GM23338 (cell line): ENCODE measurements at regions not wholly inside any gene's neighbourhood (a gene's known extent, or its start where the extent isn't known, plus 50 kb on each side); places are given as distances from the start of the nearest gene placed in this dataset.

ENCODE experiments used
- ATAC-seq: fragments of 200-7000 bp; cut with Tn5 transposase; 3 replicates; pipeline ENCODE4 v1.9.1; 2020
- DNase-seq: peaks from one replicate; pipeline ENCODE4 v3.0.0-alpha.2; 2015; ENCODE audit warnings: low spot score
- H2AFZ ChIP-seq: fragments of 200-600 bp; sonication (generic); 2 replicates; pipeline ENCODE4 v1.8.0; 2016; ENCODE audit warnings: antibody characterized with exemption, mild to moderate bottlenecking, moderate library complexity
- H3F3A ChIP-seq: fragments of 200-600 bp; sonication (generic); replicated peaks from 2 replicates; pipeline ENCODE4 v1.8.0; 2017; ENCODE audit warnings: antibody characterized with exemption, mixed run types, low read depth
- H3K27ac ChIP-seq: fragments of 200-600 bp; sonication (generic); 2 replicates; pipeline ENCODE4 v1.6.1; 2016; ENCODE audit warnings: low read depth
- H3K27me3 ChIP-seq: fragments of 200-600 bp; sonication (generic); 2 replicates; pipeline ENCODE4 v1.8.0; 2016; ENCODE audit warnings: mild to moderate bottlenecking, mixed run types, moderate library complexity; ENCODE audit not compliant: insufficient read depth
- H3K36me3 ChIP-seq: fragments of 200-600 bp; sonication (generic); 2 replicates; pipeline ENCODE4 v1.8.0; 2016; ENCODE audit warnings: mild to moderate bottlenecking; ENCODE audit not compliant: insufficient read depth
- H3K4me1 ChIP-seq: fragments of 200-600 bp; sonication (generic); 2 replicates; pipeline ENCODE4 v1.8.0; 2016; ENCODE audit warnings: mild to moderate bottlenecking, moderate library complexity; ENCODE audit not compliant: insufficient read depth
- H3K4me2 ChIP-seq: fragments of 200-600 bp; sonication (generic); 2 replicates; pipeline ENCODE4 v1.7.1; 2017; ENCODE audit warnings: mixed run types
- H3K4me3 ChIP-seq: fragments of 200-600 bp; sonication (generic); 2 replicates; pipeline ENCODE4 v1.6.1; 2016; ENCODE audit warnings: mixed run types
- H3K79me2 ChIP-seq: fragments of 200-600 bp; sonication (generic); replicated peaks from 2 replicates; pipeline ENCODE4 v1.8.0; 2017; ENCODE audit warnings: mild to moderate bottlenecking; ENCODE audit not compliant: insufficient read depth
- H3K9me2 ChIP-seq: fragments of 200-600 bp; sonication (generic); 2 replicates; pipeline ENCODE4 v1.8.0; 2017; ENCODE audit not compliant: insufficient read depth
- H4K20me1 ChIP-seq: fragments of 200-600 bp; sonication (generic); replicated peaks from 2 replicates; pipeline ENCODE4 v1.8.0; 2017; ENCODE audit warnings: mild to moderate bottlenecking; ENCODE audit not compliant: insufficient read depth
- H3K27ac Mint-ChIP-seq: 2 replicates; pipeline ENCODE4 v1.8.0; 2020; ENCODE audit warnings: inconsistent platforms, mild to moderate bottlenecking, moderate library complexity, mixed read lengths
- H3K27me3 Mint-ChIP-seq: 3 replicates; pipeline ENCODE4 v1.8.0; 2022; ENCODE audit warnings: low read depth, mild to moderate bottlenecking, moderate library complexity, mixed read lengths, inconsistent platforms; ENCODE audit not compliant: insufficient read depth, poor library complexity
- H3K36me3 Mint-ChIP-seq: 3 replicates; pipeline ENCODE4 v1.8.0; 2021; ENCODE audit warnings: low read depth, mild to moderate bottlenecking, inconsistent platforms, moderate library complexity, mixed read lengths
- H3K4me1 Mint-ChIP-seq: 3 replicates; pipeline ENCODE4 v1.8.0; 2020; ENCODE audit warnings: mild to moderate bottlenecking, inconsistent platforms, mixed read lengths
- H3K4me3 Mint-ChIP-seq: 3 replicates; pipeline ENCODE4 v1.8.0; 2021; ENCODE audit warnings: moderate library complexity, mild to moderate bottlenecking, inconsistent platforms, mixed read lengths
- H3K9me3 Mint-ChIP-seq: 3 replicates; pipeline ENCODE4 v1.8.0; 2020; ENCODE audit warnings: moderate library complexity, mild to moderate bottlenecking, inconsistent platforms, mixed read lengths
- CREB1 ChIP-seq: fragments of 250-450 bp; sonication (Bioruptor Pico); IDR thresholded peaks from 2 replicates; pipeline ENCODE4 v1.5.0; 2020; ENCODE audit warnings: low read depth, mild to moderate bottlenecking, moderate library complexity
- CTCF ChIP-seq, 2 experiments: fragments of 200-600 bp in 1 of 2; sonication (generic) in 1 of 2; conservative IDR thresholded peaks; 2 replicates each; pipeline versions ENCODE4 v1.5.1 to v1.6.1; 2016 to 2017; ENCODE audit warnings: antibody characterized with exemption in 2 of 2, low read depth in 2 of 2, mild to moderate bottlenecking in 2 of 2, moderate library complexity in 1 of 2
- EZH2 ChIP-seq: fragments of 200-600 bp; sonication (generic); IDR thresholded peaks from one replicate; pipeline ENCODE4 v1.8.0; 2017; ENCODE audit warnings: antibody characterized with exemption, mild to moderate bottlenecking, low read depth; ENCODE audit not compliant: unreplicated experiment
- EZH2phosphoT487 ChIP-seq: fragments of 200-600 bp; sonication (generic); IDR thresholded peaks from one replicate; pipeline ENCODE4 v1.8.1; 2018; ENCODE audit warnings: antibody characterized with exemption; ENCODE audit not compliant: unreplicated experiment
- JUNB ChIP-seq: IDR thresholded peaks from one replicate; pipeline ENCODE4 v1.6.1; 2016; ENCODE audit warnings: antibody characterized with exemption; ENCODE audit not compliant: unreplicated experiment
- NANOG ChIP-seq: IDR thresholded peaks from 2 replicates; pipeline ENCODE4 v1.6.1; 2016; ENCODE audit warnings: antibody characterized with exemption, borderline replicate concordance
- REST ChIP-seq: IDR thresholded peaks from one replicate; pipeline ENCODE4 v1.6.1; 2018; ENCODE audit warnings: antibody characterized with exemption; ENCODE audit not compliant: unreplicated experiment
- STAT1 ChIP-seq: IDR thresholded peaks from one replicate; pipeline ENCODE4 v1.6.1; 2016; ENCODE audit warnings: antibody characterized with exemption; ENCODE audit not compliant: unreplicated experiment
- ZNF114 ChIP-seq: fragments of 250-450 bp; sonication (Bioruptor Pico); IDR thresholded peaks from 2 replicates; pipeline ENCODE4 v1.5.0; 2020; ENCODE audit warnings: mild to moderate bottlenecking, moderate library complexity
- ZNF331 ChIP-seq: fragments of 250-450 bp; sonication (Bioruptor Pico); IDR thresholded peaks from 2 replicates; pipeline ENCODE4 v1.5.0; 2020; ENCODE audit warnings: low read depth, mild to moderate bottlenecking, moderate library complexity
- ZNF462 ChIP-seq: fragments of 250-450 bp; sonication (Bioruptor Pico); IDR thresholded peaks from 2 replicates; pipeline ENCODE4 v1.5.0; 2020; ENCODE audit warnings: mild to moderate bottlenecking, moderate library complexity
- TF ChIP-seq, protein P1 (sequence below): IDR thresholded peaks from 2 replicates; pipeline ENCODE4 v1.6.1; 2016; ENCODE audit warnings: antibody characterized with exemption

- Histone ChIP-seq H2AFZ (no peak overlapping the region), H3K79me2 (no peaks in the 10 kb centered on the region), H3K4me2 (no peak overlapping the region), H3K4me1 (no peaks in the 10 kb centered on the region), H3F3A (no peaks in the 10 kb centered on the region), H3K9me2 (peaks cover 11% of the 10 kb centered on the region), H3K4me3 (no peak overlapping the region), H4K20me1 (no peaks in the 10 kb centered on the region), H3K36me3 (no peaks in the 10 kb centered on the region), H3K27ac (no peak overlapping the region), H3K27me3 (no peaks in the 10 kb centered on the region)
- Mint-ChIP-seq H3K27me3 (peaks cover 5% of the 10 kb centered on the region), H3K4me1 (no peaks in the 10 kb centered on the region), H3K9me3 (no peaks in the 10 kb centered on the region), H3K4me3 (no peak overlapping the region), H3K27ac (no peak overlapping the region), H3K36me3 (no peaks in the 10 kb centered on the region)
- TF ChIP-seq EZH2phosphoT487 (no peak), EZH2 (no peak), ZNF331 (CRISPR knock-in tag) (no peak), CTCF (conservative IDR thresholded peaks at IDR 0.05; ENCODE audit: low read depth in 2 of 2) (no peak), STAT1 (no peak), ZNF462 (CRISPR knock-in tag) (no peak), NANOG (no peak), JUNB (no peak), REST (no peak), ZNF114 (CRISPR knock-in tag) (no peak), CREB1 (CRISPR knock-in tag) (no peak)
- TF ChIP-seq, protein P1, sequence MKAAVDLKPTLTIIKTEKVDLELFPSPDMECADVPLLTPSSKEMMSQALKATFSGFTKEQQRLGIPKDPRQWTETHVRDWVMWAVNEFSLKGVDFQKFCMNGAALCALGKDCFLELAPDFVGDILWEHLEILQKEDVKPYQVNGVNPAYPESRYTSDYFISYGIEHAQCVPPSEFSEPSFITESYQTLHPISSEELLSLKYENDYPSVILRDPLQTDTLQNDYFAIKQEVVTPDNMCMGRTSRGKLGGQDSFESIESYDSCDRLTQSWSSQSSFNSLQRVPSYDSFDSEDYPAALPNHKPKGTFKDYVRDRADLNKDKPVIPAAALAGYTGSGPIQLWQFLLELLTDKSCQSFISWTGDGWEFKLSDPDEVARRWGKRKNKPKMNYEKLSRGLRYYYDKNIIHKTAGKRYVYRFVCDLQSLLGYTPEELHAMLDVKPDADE = no peak
- ATAC-seq (no peak), DNase-seq (no peak)
Measured at GRCh38 chr1:94309216-94309615, 71.8 kb upstream of the ARHGAP29 start.
